SK-N-SH treated with all-trans-retinoic acid at 6 μM for 48 hours (cell line): ENCODE measurements at regions not wholly inside any gene's neighbourhood (a gene's known extent, or its start where the extent isn't known, plus 50 kb on each side); places are given as distances from the start of the nearest gene placed in this dataset.

Experiments
- ATAC-seq: fragments of 200-7000 bp; cut with Tn5 transposase; 3 replicates; pipeline ENCODE4 v1.9.1; 2020; ENCODE audit warnings: mild to moderate bottlenecking, moderate library complexity
- ARNTL ChIP-seq: fragments of 450-650 bp; formaldehyde crosslinking; IDR thresholded peaks from 2 replicates; pipeline ENCODE4 v1.5.0; 2020; ENCODE audit warnings: low read depth, mild to moderate bottlenecking, moderate library complexity, borderline replicate concordance
- BACH2 ChIP-seq: fragments of 250-450 bp; sonication (Bioruptor Pico); IDR thresholded peaks from 2 replicates; pipeline ENCODE4 v1.9.0; 2021; ENCODE audit warnings: mild to moderate bottlenecking, borderline replicate concordance
- CREB5 ChIP-seq: fragments of 250-450 bp; sonication (Bioruptor Pico); IDR thresholded peaks from 2 replicates; pipeline ENCODE4 v1.5.1; 2020; ENCODE audit warnings: low read depth, mild to moderate bottlenecking, moderate library complexity
- CSDC2 ChIP-seq: fragments of 250-450 bp; sonication (Bioruptor Pico); IDR thresholded peaks from 2 replicates; pipeline ENCODE4 v1.5.0; 2020; ENCODE audit warnings: mild to moderate bottlenecking, moderate library complexity
- CSRNP3 ChIP-seq: fragments of 250-450 bp; sonication (Bioruptor Pico); IDR thresholded peaks from 2 replicates; pipeline ENCODE4 v1.5.1; 2021; ENCODE audit warnings: mild to moderate bottlenecking, moderate library complexity
- ESRRG ChIP-seq: fragments of 250-450 bp; sonication (Bioruptor Pico); IDR thresholded peaks from 2 replicates; pipeline ENCODE4 v1.6.1; 2021; ENCODE audit warnings: mild to moderate bottlenecking
- GLIS3 ChIP-seq: fragments of 250-450 bp; sonication (Bioruptor Pico); IDR thresholded peaks from 2 replicates; pipeline ENCODE4 v1.5.0; 2020; ENCODE audit warnings: mild to moderate bottlenecking, moderate library complexity
- ISL1 ChIP-seq: fragments of 250-450 bp; sonication (Bioruptor Pico); IDR thresholded peaks from 2 replicates; pipeline ENCODE4 v2.1.2; 2022; ENCODE audit warnings: mild to moderate bottlenecking, moderate library complexity
- OSR1 ChIP-seq: fragments of 250-450 bp; sonication (Bioruptor Pico); IDR thresholded peaks from 2 replicates; pipeline ENCODE4 v1.8.0; 2022; ENCODE audit warnings: moderate library complexity, mild to moderate bottlenecking, inconsistent platforms
- PATZ1 ChIP-seq: fragments of 250-450 bp; sonication (Bioruptor Pico); IDR thresholded peaks from 2 replicates; pipeline ENCODE4 v1.8.0; 2020; ENCODE audit warnings: mild to moderate bottlenecking, moderate library complexity, borderline replicate concordance
- POU6F1 ChIP-seq: fragments of 250-450 bp; sonication (Bioruptor Pico); IDR thresholded peaks from 2 replicates; pipeline ENCODE4 v1.8.0; 2021; ENCODE audit warnings: low read depth, mild to moderate bottlenecking, moderate library complexity, borderline replicate concordance
- PPARA ChIP-seq: fragments of 250-450 bp; sonication (Bioruptor Pico); IDR thresholded peaks from 2 replicates; pipeline ENCODE4 v1.5.0; 2020; ENCODE audit warnings: mild to moderate bottlenecking, borderline replicate concordance
- RARB ChIP-seq: fragments of 250-450 bp; sonication (Bioruptor Pico); IDR thresholded peaks from 2 replicates; pipeline ENCODE4 v1.8.0; 2021; ENCODE audit warnings: mild to moderate bottlenecking, moderate library complexity
- SNAI2 ChIP-seq: fragments of 250-450 bp; sonication (Bioruptor Pico); IDR thresholded peaks from 2 replicates; pipeline ENCODE4 v1.5.0; 2020; ENCODE audit warnings: mild to moderate bottlenecking, moderate library complexity
- TOX ChIP-seq: fragments of 250-450 bp; sonication (Bioruptor Pico); IDR thresholded peaks from 2 replicates; pipeline ENCODE4 v1.8.0; 2021; ENCODE audit warnings: mild to moderate bottlenecking, moderate library complexity, borderline replicate concordance
- TSHZ2 ChIP-seq: fragments of 250-450 bp; sonication (Bioruptor Pico); IDR thresholded peaks from 2 replicates; pipeline ENCODE4 v1.5.0; 2020; ENCODE audit warnings: mild to moderate bottlenecking, moderate library complexity
- ZC3H10 ChIP-seq: fragments of 250-450 bp; sonication (Bioruptor Pico); IDR thresholded peaks from 2 replicates; pipeline ENCODE4 v1.5.1; 2021; ENCODE audit warnings: mild to moderate bottlenecking, moderate library complexity
- ZFP3 ChIP-seq: fragments of 250-450 bp; sonication (Bioruptor Pico); IDR thresholded peaks from 2 replicates; pipeline ENCODE4 v1.5.0; 2020; ENCODE audit warnings: mild to moderate bottlenecking, moderate library complexity
- ZFP30 ChIP-seq: fragments of 450-650 bp; formaldehyde crosslinking; IDR thresholded peaks from 2 replicates; pipeline ENCODE4 v1.5.0; 2022; ENCODE audit warnings: mild to moderate bottlenecking, moderate library complexity
- ZNF565 ChIP-seq: fragments of 450-650 bp; formaldehyde crosslinking; conservative IDR thresholded peaks from 2 replicates; pipeline ENCODE4 v1.5.0; 2020; ENCODE audit warnings: low read depth, mild to moderate bottlenecking, moderate library complexity
- ZNF8 ChIP-seq: fragments of 450-650 bp; formaldehyde crosslinking; IDR thresholded peaks from 2 replicates; pipeline ENCODE4 v1.5.0; 2020; ENCODE audit warnings: mild to moderate bottlenecking, moderate library complexity

- ATAC-seq: no peak
- TF ChIP-seq ZFP30 (CRISPR knock-in tag): no peak
- no peak for TF ChIP-seq RARB
- no peak for TF ChIP-seq TOX (CRISPR knock-in tag)
- TF ChIP-seq POU6F1: no peak
- no peak for TF ChIP-seq ZC3H10 (CRISPR knock-in tag)
- TF ChIP-seq SNAI2: no peak
Measured at GRCh38 chr7:10759120-10759519, 214.6 kb upstream of the PHF14 start.

- TF ChIP-seq ISL1 (CRISPR knock-in tag) (peak; percentile 7; the same call in 1 of the 2 replicates), ZNF8 (no peak), ESRRG (no peak), PATZ1 (CRISPR knock-in tag) (no peak), ARNTL (no peak), TSHZ2 (CRISPR knock-in tag) (no peak), CSDC2 (no peak), ZFP30 (CRISPR knock-in tag) (no peak), CREB5 (peak; percentile 81; the same call in 1 of the 2 replicates), ZFP3 (no peak), RARB (no peak), GLIS3 (CRISPR knock-in tag) (no peak), BACH2 (CRISPR knock-in tag) (no peak), POU6F1 (no peak), OSR1 (CRISPR knock-in tag) (no peak)
- TF ChIP-seq, all 23 proteins: peak for 2
- no peak for ATAC-seq
Measured at GRCh38 chr7:10767771-10768170, 205.9 kb upstream of the PHF14 start.

- ATAC-seq: no peak
- no peak for TF ChIP-seq ZC3H10 (CRISPR knock-in tag)
- no peak for TF ChIP-seq SNAI2
- TF ChIP-seq ISL1 (CRISPR knock-in tag): no peak
- TF ChIP-seq CSDC2: no peak
- TF ChIP-seq, all 23 proteins: peak for 0
Measured at GRCh38 chr7:10770176-10770575, 203.5 kb upstream of the PHF14 start.

- no peak for ATAC-seq
- no peak for TF ChIP-seq ISL1 (CRISPR knock-in tag)
- no peak for TF ChIP-seq ZNF8
- no peak for TF ChIP-seq CSRNP3 (CRISPR knock-in tag)
- no peak for TF ChIP-seq ZFP3
- no peak for TF ChIP-seq CREB5
- TF ChIP-seq ZFP30 (CRISPR knock-in tag): no peak
- no peak for TF ChIP-seq TSHZ2 (CRISPR knock-in tag)
- TF ChIP-seq BACH2 (CRISPR knock-in tag): no peak
- no peak for TF ChIP-seq ZNF565 (CRISPR knock-in tag)
- TF ChIP-seq TOX (CRISPR knock-in tag): no peak
- no peak for TF ChIP-seq ZC3H10 (CRISPR knock-in tag)
- no peak for TF ChIP-seq ESRRG
- TF ChIP-seq SNAI2: no peak
- TF ChIP-seq OSR1 (CRISPR knock-in tag): no peak
- TF ChIP-seq PPARA (CRISPR knock-in tag): no peak
- no peak for TF ChIP-seq RARB
Measured at GRCh38 chr7:10773430-10773829, 200.2 kb upstream of the PHF14 start.
